HG03159 (cell line): ENCODE measurements at regions not wholly inside any gene's neighbourhood (a gene's known extent, or its start where the extent isn't known, plus 50 kb on each side); places are given as distances from the start of the nearest gene placed in this dataset.

Experiments used
- ATAC-seq: cut with Tn5 transposase; IDR thresholded peaks from one replicate; pipeline ENCODE4 v1.9.1; 2021; ENCODE audit warnings: mild to moderate bottlenecking, moderate library complexity; ENCODE audit not compliant: unreplicated experiment

GRCh38 chr9:99573085-99573484 lies 248.6 kb upstream of the NR4A3 start:
- no peak for ATAC-seq

GRCh38 chr9:99573886-99574285 lies 247.8 kb upstream of the NR4A3 start:
- ATAC-seq, result no peak

- ATAC-seq, result no peak
Observed at GRCh38 chr9:99576002-99576401, 245.7 kb upstream of the NR4A3 start.

- ATAC-seq, result no peak
Observed at GRCh38 chr9:99576876-99577275, 244.8 kb upstream of the NR4A3 start.

GRCh38 chr9:99577351-99577750 lies 244.3 kb upstream of the NR4A3 start:
- no peak for ATAC-seq

GRCh38 chr9:99578666-99579065 lies 243.0 kb upstream of the NR4A3 start:
- no peak for ATAC-seq

GRCh38 chr9:99579964-99580363 lies 241.7 kb upstream of the NR4A3 start:
- no peak for ATAC-seq

GRCh38 chr9:99582814-99583213 lies 238.9 kb upstream of the NR4A3 start:
- no peak for ATAC-seq

- ATAC-seq, result no peak
Observed at GRCh38 chr9:99588299-99588698, 233.4 kb upstream of the NR4A3 start.

GRCh38 chr9:99588747-99589146 lies 232.9 kb upstream of the NR4A3 start:
- no peak for ATAC-seq

GRCh38 chr9:99590410-99590809 lies 231.3 kb upstream of the NR4A3 start:
- ATAC-seq, result no peak

- no peak for ATAC-seq
Observed at GRCh38 chr9:99590840-99591239, 230.8 kb upstream of the NR4A3 start.

GRCh38 chr9:99591770-99592169 lies 229.9 kb upstream of the NR4A3 start:
- no peak for ATAC-seq

- no peak for ATAC-seq
Observed at GRCh38 chr9:99592834-99593574, 228.7 kb upstream of the NR4A3 start.

- ATAC-seq, result no peak
Observed at GRCh38 chr9:99593610-99594009, 228.1 kb upstream of the NR4A3 start.

GRCh38 chr9:99594056-99594780 lies 227.5 kb upstream of the NR4A3 start:
- ATAC-seq, result no peak

GRCh38 chr9:99595796-99596195 lies 225.9 kb upstream of the NR4A3 start:
- peak; percentile 64 for ATAC-seq

GRCh38 chr9:99601571-99602111 lies 220.0 kb upstream of the NR4A3 start:
- ATAC-seq, result no peak

- ATAC-seq, result no peak
Observed at GRCh38 chr9:99602854-99603253, 218.8 kb upstream of the NR4A3 start.

- ATAC-seq, result no peak
Observed at GRCh38 chr9:99605016-99605743, 216.5 kb upstream of the NR4A3 start.

- no peak for ATAC-seq
Observed at GRCh38 chr9:99606296-99606695, 215.4 kb upstream of the NR4A3 start.

GRCh38 chr9:99606957-99607356 lies 214.7 kb upstream of the NR4A3 start:
- ATAC-seq, result no peak
